HG03108 (cell line): ENCODE measurements at regions not wholly inside any gene's neighbourhood (a gene's known extent, or its start where the extent isn't known, plus 50 kb on each side); places are given as distances from the start of the nearest gene placed in this dataset.
"Not testable (repeated sequence)": the region's sequence is repeated elsewhere in the genome, so short reads cannot be mapped to it uniquely, and the experiment has no call there.

Experiments
- ATAC-seq: cut with Tn5 transposase; IDR thresholded peaks from one replicate; pipeline ENCODE4 v1.9.1; 2021; ENCODE audit warnings: moderate library complexity; ENCODE audit not compliant: unreplicated experiment

GRCh38 chr13:90713441-90714133 lies 633.9 kb upstream of the MIR17HG start:
- ATAC-seq: no peak

- no peak for ATAC-seq
These were observed 632.0 kb upstream of the MIR17HG start for GRCh38 chr13:90715485-90715884.

- ATAC-seq: no peak
These were observed 630.0 kb upstream of the MIR17HG start for GRCh38 chr13:90717451-90717936.

GRCh38 chr13:90719461-90719860 lies 628.0 kb upstream of the MIR17HG start:
- ATAC-seq: no peak

- ATAC-seq: no peak
These were observed 625.5 kb upstream of the MIR17HG start for GRCh38 chr13:90721937-90722336.

- ATAC-seq: no peak
These were observed 624.1 kb upstream of the MIR17HG start for GRCh38 chr13:90723381-90723780.

- ATAC-seq: no peak
These were observed 621.1 kb upstream of the MIR17HG start for GRCh38 chr13:90726375-90726774.

GRCh38 chr13:90732049-90732448 lies 615.4 kb upstream of the MIR17HG start:
- no peak for ATAC-seq

- not testable (repeated sequence) for ATAC-seq
These were observed 613.0 kb upstream of the MIR17HG start for GRCh38 chr13:90734497-90734896.

- ATAC-seq: no peak
These were observed 608.6 kb upstream of the MIR17HG start for GRCh38 chr13:90738881-90739280.

GRCh38 chr13:90740099-90740498 lies 607.4 kb upstream of the MIR17HG start:
- no peak for ATAC-seq

GRCh38 chr13:90742381-90742780 lies 605.1 kb upstream of the MIR17HG start:
- no peak for ATAC-seq

GRCh38 chr13:90746230-90746629 lies 601.3 kb upstream of the MIR17HG start:
- no peak for ATAC-seq

GRCh38 chr13:90750021-90750420 lies 597.5 kb upstream of the MIR17HG start:
- ATAC-seq: no peak

- no peak for ATAC-seq
These were observed 596.5 kb upstream of the MIR17HG start for GRCh38 chr13:90751026-90751425.

- no peak for ATAC-seq
These were observed 595.4 kb upstream of the MIR17HG start for GRCh38 chr13:90752070-90752469.

- no peak for ATAC-seq
These were observed 590.3 kb upstream of the MIR17HG start for GRCh38 chr13:90757127-90757680.

- ATAC-seq: no peak
These were observed 586.8 kb upstream of the MIR17HG start for GRCh38 chr13:90760639-90761038.

GRCh38 chr13:90763476-90764150 lies 583.9 kb upstream of the MIR17HG start:
- ATAC-seq: no peak

- ATAC-seq: no peak
These were observed 581.0 kb upstream of the MIR17HG start for GRCh38 chr13:90766386-90766902.

GRCh38 chr13:90768116-90768515 lies 579.4 kb upstream of the MIR17HG start:
- ATAC-seq: no peak

- ATAC-seq: no peak
These were observed 578.1 kb upstream of the MIR17HG start for GRCh38 chr13:90769387-90769786.
